BLaER1 treated with 17β-estradiol and CSF1 and Interleukin-3, amounts not matched to agents 10 nM and 100 nM (cell line): ENCODE measurements at regions not wholly inside any gene's neighbourhood (a gene's known extent, or its start where the extent isn't known, plus 50 kb on each side); places are given as distances from the start of the nearest gene placed in this dataset.

Experiments used
- H3K27ac ChIP-seq, 11 experiments: shearing (Covaris generic); formaldehyde crosslinking; 2 replicates each; pipeline ENCODE4 v1.8.1; 2022
- H3K27me3 ChIP-seq, 11 experiments: shearing (Covaris generic); formaldehyde crosslinking; 2 replicates each; pipeline ENCODE4 v1.8.1; 2022
- H3K36me3 ChIP-seq, 11 experiments: shearing (Covaris generic); formaldehyde crosslinking; 2 replicates each; pipeline ENCODE4 v1.8.1; 2022
- H3K4me1 ChIP-seq, 10 experiments: shearing (Covaris generic); formaldehyde crosslinking; 2 replicates each; pipeline ENCODE4 v1.8.1; 2022
- H3K4me2 ChIP-seq, 11 experiments: shearing (Covaris generic); formaldehyde crosslinking; 2 replicates each; pipeline ENCODE4 v1.8.1; 2022
- H3K4me3 ChIP-seq, 10 experiments: shearing (Covaris generic); formaldehyde crosslinking; 2 replicates each; pipeline ENCODE4 v1.8.1; 2022
- H3K9ac ChIP-seq, 11 experiments: shearing (Covaris generic); formaldehyde crosslinking; 2 replicates each; pipeline ENCODE4 v1.8.1; 2022
- H3K9me3 ChIP-seq, 11 experiments: shearing (Covaris generic); formaldehyde crosslinking; replicated peaks in 1 of 11; 2 replicates each; pipeline ENCODE4 v1.8.1; 2022
- H4K20me1 ChIP-seq, 11 experiments: shearing (Covaris generic); formaldehyde crosslinking; 2 replicates each; pipeline ENCODE4 v1.8.1; 2022
- Cebpa-rat ChIP-seq, 11 experiments: shearing (Covaris generic); IDR thresholded peaks; 2 replicates each; pipeline ENCODE4 v1.8.1; 2022

DNA sequence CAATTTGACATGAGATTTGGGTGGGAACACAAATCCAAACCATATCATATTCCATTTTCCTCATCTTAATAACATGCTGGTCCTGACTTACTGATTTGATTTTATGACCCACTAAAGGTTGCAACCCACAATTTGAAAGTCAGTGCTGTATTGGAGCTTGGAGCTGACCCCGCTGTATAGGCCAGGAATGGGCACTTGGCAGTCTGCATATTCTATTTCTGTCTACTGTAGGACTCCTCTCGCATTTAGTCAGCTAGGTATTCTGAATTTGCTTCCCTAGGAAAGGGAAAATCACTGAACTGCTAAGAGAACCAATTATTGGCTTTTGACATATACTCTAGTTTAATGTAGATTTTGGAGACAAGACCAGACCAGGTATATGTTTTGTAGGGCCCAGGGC is 157.0 kb downstream of the MFSD1 start:
- no peaks in the 10 kb centered on the region for H4K20me1 ChIP-seq
- H3K9me3 ChIP-seq: no peaks in the 10 kb centered on the region; a peak in 1 of 22 replicates
- H3K4me1 ChIP-seq: no peaks in the 10 kb centered on the region
- no peak overlapping the region for H3K9ac ChIP-seq
- H3K4me3 ChIP-seq: no peak overlapping the region
- no peak overlapping the region for H3K4me2 ChIP-seq
- no peaks in the 10 kb centered on the region for H3K36me3 ChIP-seq
- H3K27ac ChIP-seq: no peak overlapping the region
- H3K27me3 ChIP-seq: no peaks in the 10 kb centered on the region
- TF ChIP-seq Cebpa-rat (IDR thresholded peaks at IDR 0.05): no peak

DNA sequence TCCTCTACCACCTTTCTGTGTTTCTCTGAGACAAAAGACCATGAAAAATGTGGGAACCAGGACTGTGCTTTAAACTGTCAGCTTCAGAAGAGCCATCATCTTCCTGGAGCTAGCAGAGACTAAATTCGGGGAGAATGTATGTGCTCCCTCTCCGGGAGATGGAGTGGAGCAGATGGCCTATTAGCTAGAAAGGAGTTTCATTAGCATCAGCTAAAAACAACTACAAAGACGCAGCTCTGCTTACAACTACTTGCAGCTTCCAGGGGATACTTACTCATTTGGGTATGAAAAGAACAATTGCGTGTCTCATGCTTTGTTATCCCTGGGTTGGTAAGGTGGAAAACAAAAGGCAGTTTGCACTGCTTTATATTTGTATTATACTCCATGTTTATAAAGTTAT is 159.6 kb downstream of the MFSD1 start:
- no peak overlapping the region for H3K4me3 ChIP-seq
- H3K9me3 ChIP-seq: peaks cover 0 to 4% (median 0%) of the 10 kb centered on the region in 11 experiments; a peak in 1 of 22 replicates
- H3K27me3 ChIP-seq: no peaks in the 10 kb centered on the region
- no peaks in the 10 kb centered on the region for H4K20me1 ChIP-seq
- H3K9ac ChIP-seq: no peak overlapping the region
- H3K27ac ChIP-seq: no peak overlapping the region
- no peak overlapping the region for H3K4me2 ChIP-seq
- no peak for TF ChIP-seq Cebpa-rat (IDR thresholded peaks at IDR 0.05)
- no peaks in the 10 kb centered on the region for H3K4me1 ChIP-seq
- no peaks in the 10 kb centered on the region for H3K36me3 ChIP-seq

DNA sequence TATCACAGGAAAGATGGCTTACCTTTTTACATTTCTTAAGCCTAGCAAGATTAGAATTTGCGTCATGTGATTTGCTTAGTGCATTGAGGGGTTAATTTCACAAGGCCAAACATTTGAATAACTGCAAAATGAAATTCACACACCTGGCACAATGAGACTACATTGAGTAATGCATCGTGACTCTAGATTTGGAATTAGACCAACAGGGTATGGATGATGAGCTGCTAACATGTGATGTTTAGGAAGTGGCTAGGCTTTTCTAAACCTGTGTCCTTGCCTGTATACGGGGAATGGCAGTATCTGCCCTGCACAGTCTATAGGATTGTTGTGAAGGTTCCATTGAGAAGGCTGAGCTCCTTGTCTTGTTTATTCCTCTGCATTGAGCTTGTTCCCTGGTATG is 160.1 kb downstream of the MFSD1 start:
- no peak overlapping the region for H3K4me2 ChIP-seq
- H3K9me3 ChIP-seq: peaks cover 0 to 4% (median 0%) of the 10 kb centered on the region in 11 experiments; a peak in 1 of 22 replicates
- no peak overlapping the region for H3K9ac ChIP-seq
- H3K27ac ChIP-seq: no peak overlapping the region
- H3K27me3 ChIP-seq: no peaks in the 10 kb centered on the region
- H3K4me3 ChIP-seq: no peak overlapping the region
- no peak for TF ChIP-seq Cebpa-rat (IDR thresholded peaks at IDR 0.05)
- no peaks in the 10 kb centered on the region for H4K20me1 ChIP-seq
- H3K4me1 ChIP-seq: no peaks in the 10 kb centered on the region
- H3K36me3 ChIP-seq: no peaks in the 10 kb centered on the region

DNA sequence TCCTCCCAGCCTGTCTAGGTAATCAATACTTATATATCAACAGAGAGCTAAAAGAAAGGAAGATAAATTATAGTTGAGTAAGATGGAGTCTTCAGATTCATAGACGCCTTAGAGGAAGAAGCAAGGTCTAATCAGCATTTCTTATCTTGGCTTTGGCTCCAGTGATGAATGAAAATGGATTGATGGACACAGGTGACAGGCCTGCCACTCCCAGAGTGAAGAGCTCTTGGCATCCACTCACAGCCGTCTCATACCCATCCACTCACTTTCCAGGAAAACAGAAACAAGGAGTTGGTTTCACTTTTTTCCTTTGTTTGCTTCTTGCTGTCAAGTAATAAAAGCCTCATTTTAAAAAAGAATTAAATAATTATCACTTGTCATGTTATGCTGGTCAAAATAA is 168.2 kb downstream of the MFSD1 start:
- no peak for TF ChIP-seq Cebpa-rat (IDR thresholded peaks at IDR 0.05)
- no peak overlapping the region for H3K27ac ChIP-seq
- no peaks in the 10 kb centered on the region for H3K9me3 ChIP-seq

DNA sequence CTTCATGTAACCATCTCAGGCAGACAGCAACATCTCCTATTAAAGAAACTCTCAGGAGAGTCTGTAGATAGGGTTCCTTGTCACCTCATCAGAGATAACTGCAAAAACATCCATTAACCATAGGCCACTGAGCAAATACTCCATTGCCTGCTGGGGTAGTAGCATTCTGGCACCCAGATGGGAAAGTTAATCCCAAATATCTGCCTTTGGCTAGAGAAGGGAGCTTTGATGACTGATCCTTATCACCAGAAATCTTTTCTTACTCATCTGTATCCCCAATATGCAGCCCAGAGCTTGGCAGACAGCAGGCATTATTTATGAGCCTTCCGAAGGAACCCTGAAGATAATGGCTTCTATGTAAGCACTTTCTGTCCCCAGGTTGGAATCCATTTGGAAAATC is 173.1 kb downstream of the MFSD1 start:
- Histone ChIP-seq H3K36me3 (no peaks in the 10 kb centered on the region), H3K9me3 (no peaks in the 10 kb centered on the region), H3K4me3 (no peak overlapping the region), H3K4me2 (no peak overlapping the region), H3K4me1 (peaks cover 0 to 6% (median 0%) of the 10 kb centered on the region in 10 experiments; a peak in 3 of 20 replicates), H3K27me3 (no peaks in the 10 kb centered on the region), H4K20me1 (no peaks in the 10 kb centered on the region), H3K27ac (no peak overlapping the region), H3K9ac (no peak overlapping the region)
- TF ChIP-seq Cebpa-rat (IDR thresholded peaks at IDR 0.05): no peak

More for the DNA sequence above, 168.2 kb downstream of the MFSD1 start:
- Histone ChIP-seq H3K27me3 (no peaks in the 10 kb centered on the region), H3K4me2 (no peak overlapping the region), H4K20me1 (no peaks in the 10 kb centered on the region), H3K4me1 (peaks cover 0 to 6% (median 0%) of the 10 kb centered on the region in 10 experiments; a peak in 3 of 20 replicates), H3K36me3 (no peaks in the 10 kb centered on the region), H3K9ac (no peak overlapping the region), H3K4me3 (no peak overlapping the region)

DNA sequence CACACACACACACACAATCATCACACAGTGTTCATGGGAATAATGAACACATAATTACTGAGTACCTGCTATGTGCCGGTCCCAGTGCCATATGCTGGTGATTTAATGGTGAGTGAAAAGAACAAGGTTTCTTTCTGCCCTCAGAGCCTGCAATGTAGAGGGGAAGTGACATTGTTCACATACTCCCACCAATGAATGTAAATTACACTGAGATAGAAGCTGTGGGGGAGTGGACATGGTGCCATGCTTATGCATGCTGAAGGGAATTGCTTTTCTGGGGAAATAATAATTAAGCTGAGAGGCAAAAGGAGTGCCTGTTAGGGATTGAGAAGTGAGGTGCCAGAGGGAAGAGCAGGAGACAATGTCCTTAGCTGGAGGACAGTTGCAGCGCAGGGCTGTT is 175.1 kb downstream of the MFSD1 start:
- H3K36me3 ChIP-seq: no peaks in the 10 kb centered on the region
- H3K4me1 ChIP-seq: no peaks in the 10 kb centered on the region
- H4K20me1 ChIP-seq: no peaks in the 10 kb centered on the region
- H3K27me3 ChIP-seq: no peaks in the 10 kb centered on the region
- H3K9me3 ChIP-seq: peaks cover 0 to 8% (median 0%) of the 10 kb centered on the region in 11 experiments; a peak in 2 of 22 replicates
- no peak overlapping the region for H3K4me3 ChIP-seq
- no peak overlapping the region for H3K4me2 ChIP-seq
- no peak overlapping the region for H3K27ac ChIP-seq
- TF ChIP-seq Cebpa-rat (IDR thresholded peaks at IDR 0.05): no peak
- H3K9ac ChIP-seq: no peak overlapping the region

DNA sequence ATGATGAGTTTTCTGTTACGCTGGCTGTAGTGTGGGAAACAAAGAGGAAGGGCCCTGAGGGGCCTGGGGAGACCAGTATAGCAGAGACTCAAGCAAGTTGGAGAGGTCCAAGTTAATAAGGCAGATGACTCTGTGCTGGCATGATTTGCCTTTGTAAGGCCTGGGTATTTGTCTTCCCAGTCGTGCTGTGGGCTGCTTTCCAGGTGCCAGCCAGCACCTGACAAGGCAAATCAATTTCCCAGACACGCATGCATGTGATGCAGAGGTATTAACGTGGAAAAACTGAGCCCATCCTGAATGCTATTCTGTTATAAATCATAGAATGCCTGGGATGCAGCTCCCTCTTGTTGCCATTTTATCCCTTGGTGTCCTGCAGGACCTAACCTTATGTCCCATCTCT is 175.6 kb downstream of the MFSD1 start:
- Histone ChIP-seq H3K4me2 (no peak overlapping the region), H3K9ac (no peak overlapping the region), H3K4me3 (no peak overlapping the region), H3K36me3 (no peaks in the 10 kb centered on the region), H3K9me3 (peaks cover 0 to 8% (median 0%) of the 10 kb centered on the region in 11 experiments; a peak in 2 of 22 replicates), H3K4me1 (no peaks in the 10 kb centered on the region), H3K27ac (no peak overlapping the region), H4K20me1 (no peaks in the 10 kb centered on the region), H3K27me3 (no peaks in the 10 kb centered on the region)
- TF ChIP-seq Cebpa-rat (IDR thresholded peaks at IDR 0.05): no peak

DNA sequence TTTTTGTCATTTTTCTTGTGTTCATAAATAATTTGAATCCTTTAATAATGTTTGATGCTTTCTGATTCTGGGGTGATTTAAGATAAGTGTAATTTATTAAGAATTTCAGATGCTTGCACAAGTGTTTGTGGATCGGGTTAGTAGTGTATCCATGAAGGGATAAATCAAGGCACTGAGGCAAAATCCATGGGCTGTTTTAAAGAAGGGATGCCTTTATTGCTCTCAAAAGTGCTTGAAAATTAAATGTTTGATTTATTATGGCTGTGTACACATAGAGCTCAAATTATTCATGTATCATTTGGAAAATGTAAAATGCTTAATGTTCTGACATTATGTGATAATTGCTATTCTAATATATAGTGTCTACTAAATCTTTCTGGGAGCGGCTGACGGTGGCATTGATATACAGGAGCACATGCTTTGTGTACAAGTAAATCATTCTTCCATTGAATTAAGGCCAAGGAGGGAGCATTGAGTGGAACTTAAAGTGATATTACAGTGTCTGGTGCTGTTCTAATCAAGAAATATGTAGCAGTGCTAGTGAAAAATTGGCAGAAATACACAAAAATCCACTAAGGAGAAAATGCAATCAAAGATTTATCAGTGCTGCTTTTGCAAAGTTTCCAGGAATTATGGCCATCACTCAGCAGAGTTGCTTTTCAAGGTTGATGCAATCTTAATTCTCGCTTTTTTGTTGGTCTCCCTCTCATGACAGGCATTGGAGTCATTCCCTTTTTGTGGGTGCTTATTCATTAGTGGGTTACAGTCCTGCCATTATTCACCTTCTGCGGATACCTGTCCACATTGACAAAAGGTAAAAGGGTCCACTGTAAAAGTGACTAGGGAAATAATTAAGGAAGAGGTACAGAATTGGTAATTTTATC is 181.6 kb downstream of the MFSD1 start:
- Histone ChIP-seq H3K27ac (no peak overlapping the region), H4K20me1 (no peaks in the 10 kb centered on the region), H3K4me2 (no peak overlapping the region), H3K4me1 (no peaks in the 10 kb centered on the region), H3K36me3 (no peaks in the 10 kb centered on the region), H3K4me3 (no peak overlapping the region), H3K9ac (no peak overlapping the region), H3K9me3 (peaks cover 0 to 16% (median 4%) of the 10 kb centered on the region in 11 experiments; a peak in 6 of 22 replicates), H3K27me3 (no peaks in the 10 kb centered on the region)
- TF ChIP-seq Cebpa-rat (IDR thresholded peaks at IDR 0.05): no peak

DNA sequence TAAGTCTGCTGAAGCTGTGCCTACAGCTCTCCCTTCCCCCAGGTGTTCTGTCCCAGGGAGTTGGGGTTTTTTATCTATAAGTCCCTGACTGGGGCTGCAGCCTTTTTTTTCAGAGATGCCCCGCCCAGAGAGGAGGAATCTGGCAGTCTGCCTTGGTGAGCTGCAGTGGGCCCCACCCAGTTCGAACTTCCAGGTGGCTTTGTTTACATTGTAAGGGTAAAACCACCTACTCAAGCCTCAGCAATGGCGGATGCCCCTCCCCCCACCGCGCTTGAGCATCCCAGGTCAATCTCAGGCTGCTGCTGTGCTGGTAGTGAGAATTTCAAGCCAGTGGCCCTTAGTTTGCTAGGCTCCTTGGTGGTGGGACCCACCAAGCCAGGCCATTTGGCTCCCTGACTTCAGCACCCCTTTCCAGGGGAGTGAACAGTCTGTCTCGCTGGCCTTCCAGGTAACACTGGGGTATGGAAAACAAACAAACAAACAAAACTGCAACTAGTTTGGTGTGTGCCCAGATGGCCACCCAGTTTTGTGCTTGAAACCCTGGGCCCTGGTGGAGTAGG is 189.4 kb downstream of the MFSD1 start:
- peaks cover 0 to 14% (median 4%) of the 10 kb centered on the region in 11 experiments; a peak in 6 of 22 replicates for H3K9me3 ChIP-seq
- H3K27ac ChIP-seq: no peak overlapping the region
- no peak overlapping the region for H3K4me2 ChIP-seq
- no peaks in the 10 kb centered on the region for H4K20me1 ChIP-seq
- no peaks in the 10 kb centered on the region for H3K27me3 ChIP-seq
- H3K4me1 ChIP-seq: no peaks in the 10 kb centered on the region
- H3K36me3 ChIP-seq: no peaks in the 10 kb centered on the region
- no peak overlapping the region for H3K9ac ChIP-seq
- H3K4me3 ChIP-seq: no peak overlapping the region
- TF ChIP-seq Cebpa-rat (IDR thresholded peaks at IDR 0.05): no peak
